Neural crest cell (in vitro differentiated cells): ENCODE measurements at regions not wholly inside any gene's neighbourhood (a gene's known extent, or its start where the extent isn't known, plus 50 kb on each side); places are given as distances from the start of the nearest gene placed in this dataset.

ENCODE experiments used
- DNase-seq: peaks from one replicate; pipeline ENCODE4 v3.0.0; 2021; ENCODE audit warnings: low read depth, mixed read lengths, low spot score
- H3K27ac Mint-ChIP-seq: one replicate; pipeline ENCODE4 v1.8.0; 2021; ENCODE audit warnings: mild to moderate bottlenecking, mixed read lengths; ENCODE audit not compliant: unreplicated experiment
- H3K27me3 Mint-ChIP-seq: 2 replicates; pipeline ENCODE4 v1.8.0; 2021; ENCODE audit warnings: low read depth, mild to moderate bottlenecking, mixed read lengths
- H3K36me3 Mint-ChIP-seq: 2 replicates; pipeline ENCODE4 v1.8.0; 2021; ENCODE audit warnings: low read depth, mild to moderate bottlenecking, mixed read lengths
- H3K4me1 Mint-ChIP-seq: 2 replicates; pipeline ENCODE4 v1.8.0; 2021; ENCODE audit warnings: mixed read lengths
- H3K4me3 Mint-ChIP-seq: one replicate; pipeline ENCODE4 v1.8.0; 2021; ENCODE audit warnings: mild to moderate bottlenecking, mixed read lengths
- H3K9me3 Mint-ChIP-seq: 2 replicates; pipeline ENCODE4 v1.8.0; 2021; ENCODE audit warnings: mixed read lengths
- TF ChIP-seq, protein P1 (sequence below): fragments of 200-600 bp; sonication (generic); conservative IDR thresholded peaks from 2 replicates; pipeline ENCODE4 v1.5.0; 2021; ENCODE audit warnings: antibody characterized with exemption, mild to moderate bottlenecking

DNA sequence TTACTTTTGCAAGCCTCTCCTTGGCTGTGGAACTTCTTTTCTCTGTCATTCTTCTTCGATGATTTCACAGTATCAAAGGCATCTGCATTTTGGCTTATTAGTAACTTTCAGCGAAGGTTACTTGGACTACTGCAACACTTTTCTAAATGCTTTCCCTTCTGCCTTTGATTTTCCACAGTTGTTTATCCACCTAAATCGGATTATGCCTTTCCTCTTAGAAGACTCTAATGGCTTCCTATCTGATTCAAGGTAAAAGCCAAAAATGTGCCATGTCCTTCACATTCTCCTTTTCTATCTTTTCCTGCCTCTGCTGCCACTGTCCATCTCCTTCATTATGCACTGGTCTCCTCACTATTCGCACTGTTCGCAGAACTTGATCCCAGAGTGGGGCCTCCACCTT, 1606.3 kb upstream of the LRRTM3 start:
- no peak overlapping the region for H3K4me3 Mint-ChIP-seq

DNA sequence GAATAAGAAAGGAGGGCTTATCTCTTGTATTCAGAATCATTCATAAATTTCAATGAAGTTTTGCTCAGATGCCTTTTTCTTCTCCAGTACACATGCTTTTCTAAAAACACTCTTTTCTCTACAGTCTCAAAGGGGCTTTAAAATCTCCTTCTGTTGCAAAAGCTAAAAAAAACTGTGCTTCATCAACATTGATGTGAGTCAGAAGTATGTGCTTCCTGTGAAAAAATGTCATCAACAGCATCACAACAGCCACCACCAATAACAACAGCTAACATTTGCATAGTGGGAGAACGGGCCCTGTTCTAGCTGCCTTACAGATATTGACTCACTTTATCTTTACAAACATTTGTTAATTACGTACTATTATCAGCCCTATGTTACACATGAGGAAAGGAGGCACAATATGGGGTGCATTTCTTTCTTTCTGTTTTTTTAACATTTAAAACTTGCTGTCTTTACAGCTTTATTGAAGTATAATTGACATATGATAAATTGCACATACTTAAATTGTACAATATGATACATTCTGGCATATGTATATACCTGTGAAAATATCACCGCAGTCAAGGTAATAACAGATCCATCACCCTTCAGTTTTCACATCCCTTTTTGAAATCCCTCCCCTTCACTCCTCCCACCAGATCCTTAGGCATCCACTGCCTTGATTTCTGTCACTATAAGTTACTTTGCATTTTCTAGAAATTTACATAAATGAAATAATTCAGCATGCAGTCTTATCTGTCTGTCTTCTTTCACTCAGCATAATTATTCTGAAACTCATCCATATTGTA, 1605.4 kb upstream of the LRRTM3 start:
- DNase-seq, result no peak
- Mint-ChIP-seq H3K27me3 (no peaks in the 10 kb centered on the region), H3K4me1 (peaks cover 28% of the 10 kb centered on the region), H3K36me3 (no peaks in the 10 kb centered on the region), H3K27ac (peak overlapping the region; percentile 35), H3K9me3 (no peaks in the 10 kb centered on the region), H3K4me3 (no peak overlapping the region)
- TF ChIP-seq, protein P1, sequence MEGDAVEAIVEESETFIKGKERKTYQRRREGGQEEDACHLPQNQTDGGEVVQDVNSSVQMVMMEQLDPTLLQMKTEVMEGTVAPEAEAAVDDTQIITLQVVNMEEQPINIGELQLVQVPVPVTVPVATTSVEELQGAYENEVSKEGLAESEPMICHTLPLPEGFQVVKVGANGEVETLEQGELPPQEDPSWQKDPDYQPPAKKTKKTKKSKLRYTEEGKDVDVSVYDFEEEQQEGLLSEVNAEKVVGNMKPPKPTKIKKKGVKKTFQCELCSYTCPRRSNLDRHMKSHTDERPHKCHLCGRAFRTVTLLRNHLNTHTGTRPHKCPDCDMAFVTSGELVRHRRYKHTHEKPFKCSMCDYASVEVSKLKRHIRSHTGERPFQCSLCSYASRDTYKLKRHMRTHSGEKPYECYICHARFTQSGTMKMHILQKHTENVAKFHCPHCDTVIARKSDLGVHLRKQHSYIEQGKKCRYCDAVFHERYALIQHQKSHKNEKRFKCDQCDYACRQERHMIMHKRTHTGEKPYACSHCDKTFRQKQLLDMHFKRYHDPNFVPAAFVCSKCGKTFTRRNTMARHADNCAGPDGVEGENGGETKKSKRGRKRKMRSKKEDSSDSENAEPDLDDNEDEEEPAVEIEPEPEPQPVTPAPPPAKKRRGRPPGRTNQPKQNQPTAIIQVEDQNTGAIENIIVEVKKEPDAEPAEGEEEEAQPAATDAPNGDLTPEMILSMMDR, result no peak

More for the DNA sequence above, 1606.3 kb upstream of the LRRTM3 start:
- peaks cover 28% of the 10 kb centered on the region for H3K4me1 Mint-ChIP-seq
- no peak overlapping the region for H3K27ac Mint-ChIP-seq
- H3K36me3 Mint-ChIP-seq, result no peaks in the 10 kb centered on the region
- H3K27me3 Mint-ChIP-seq, result no peaks in the 10 kb centered on the region
- no peaks in the 10 kb centered on the region for H3K9me3 Mint-ChIP-seq
- no peak for DNase-seq
- TF ChIP-seq, protein P1, result no peak

DNA sequence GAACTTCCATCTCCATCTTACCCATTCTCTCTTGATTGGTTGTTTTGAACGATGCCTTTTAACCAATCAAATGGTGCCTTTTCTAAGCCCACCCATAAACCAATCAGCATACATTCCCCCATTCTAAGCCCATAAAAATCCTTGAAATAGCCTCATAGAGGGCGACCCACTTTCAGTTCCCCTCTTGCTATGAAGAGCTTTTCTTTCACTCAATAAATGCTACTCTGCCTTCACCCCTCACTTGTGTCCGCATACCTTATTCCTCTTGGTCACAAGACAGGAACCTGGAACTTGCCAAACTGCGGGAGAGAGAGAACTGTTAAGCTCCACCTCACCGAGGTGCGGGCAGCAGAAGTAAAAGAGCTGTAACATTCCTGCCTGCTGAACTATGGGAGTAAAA, 1602.0 kb upstream of the LRRTM3 start:
- peaks cover 30% of the 10 kb centered on the region for H3K4me1 Mint-ChIP-seq
- H3K9me3 Mint-ChIP-seq, result no peaks in the 10 kb centered on the region
- no peak overlapping the region for H3K27ac Mint-ChIP-seq
- DNase-seq, result no peak
- H3K4me3 Mint-ChIP-seq, result no peak overlapping the region
- TF ChIP-seq, protein P1, result no peak
- no peaks in the 10 kb centered on the region for H3K36me3 Mint-ChIP-seq
- no peaks in the 10 kb centered on the region for H3K27me3 Mint-ChIP-seq

DNA sequence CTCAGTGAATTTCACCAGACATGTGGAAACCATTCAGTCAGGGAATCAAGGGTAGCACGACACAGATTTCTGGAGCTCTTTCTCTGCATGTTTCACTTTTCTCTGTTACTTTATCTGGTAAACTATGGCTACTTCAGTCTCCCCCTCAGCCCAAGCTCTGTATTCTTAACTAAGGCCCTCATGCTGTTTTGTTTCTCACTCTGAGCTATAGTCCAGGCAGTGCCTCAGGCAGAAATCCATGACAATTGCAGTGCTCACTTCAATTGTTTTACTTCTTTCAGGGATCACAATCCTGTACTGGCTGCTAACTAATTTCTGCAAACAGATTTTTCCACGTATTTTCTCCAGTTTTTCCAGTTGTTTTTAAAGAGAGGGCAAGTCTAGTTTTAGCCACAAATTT, 1599.9 kb upstream of the LRRTM3 start:
- TF ChIP-seq, protein P1, result no peak
- DNase-seq, result no peak
- H3K4me3 Mint-ChIP-seq, result no peak overlapping the region
- H3K27ac Mint-ChIP-seq, result no peak overlapping the region
- H3K36me3 Mint-ChIP-seq, result no peaks in the 10 kb centered on the region
- no peaks in the 10 kb centered on the region for H3K9me3 Mint-ChIP-seq
- no peaks in the 10 kb centered on the region for H3K27me3 Mint-ChIP-seq
- H3K4me1 Mint-ChIP-seq, result peaks cover 9% of the 10 kb centered on the region

DNA sequence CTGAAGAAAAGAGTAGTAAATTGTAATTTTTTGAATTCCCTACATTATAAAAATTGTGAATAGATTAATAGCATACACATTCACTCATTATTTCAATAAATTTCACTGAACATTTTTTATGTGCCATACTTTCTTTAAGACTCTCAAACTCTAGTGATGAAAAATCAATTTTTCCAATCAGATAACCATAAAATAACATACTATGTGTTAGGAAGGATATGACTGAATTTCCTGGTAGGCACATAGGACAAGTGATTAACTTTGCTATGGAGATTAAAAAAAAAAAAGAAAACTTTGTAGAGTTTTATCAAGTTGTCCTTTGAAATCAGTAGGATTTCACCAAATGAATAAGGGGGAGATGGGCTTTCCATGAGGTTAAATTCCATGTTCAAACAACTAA, 1597.3 kb upstream of the LRRTM3 start:
- H3K4me1 Mint-ChIP-seq, result peaks cover 6% of the 10 kb centered on the region
- no peak overlapping the region for H3K4me3 Mint-ChIP-seq
- H3K27ac Mint-ChIP-seq, result no peak overlapping the region
- DNase-seq, result no peak
- TF ChIP-seq, protein P1, result no peak
- H3K9me3 Mint-ChIP-seq, result no peaks in the 10 kb centered on the region
- no peaks in the 10 kb centered on the region for H3K27me3 Mint-ChIP-seq
- no peaks in the 10 kb centered on the region for H3K36me3 Mint-ChIP-seq
